ENCODE measurements at regions not wholly inside any gene's neighbourhood (a gene's known extent, or its start where the extent isn't known, plus 50 kb on each side); places are given as distances from the start of the nearest gene placed in this dataset.
"Not testable (repeated sequence)": the region's sequence is repeated elsewhere in the genome, so short reads cannot be mapped to it uniquely, and the experiment has no call there.

DNA sequence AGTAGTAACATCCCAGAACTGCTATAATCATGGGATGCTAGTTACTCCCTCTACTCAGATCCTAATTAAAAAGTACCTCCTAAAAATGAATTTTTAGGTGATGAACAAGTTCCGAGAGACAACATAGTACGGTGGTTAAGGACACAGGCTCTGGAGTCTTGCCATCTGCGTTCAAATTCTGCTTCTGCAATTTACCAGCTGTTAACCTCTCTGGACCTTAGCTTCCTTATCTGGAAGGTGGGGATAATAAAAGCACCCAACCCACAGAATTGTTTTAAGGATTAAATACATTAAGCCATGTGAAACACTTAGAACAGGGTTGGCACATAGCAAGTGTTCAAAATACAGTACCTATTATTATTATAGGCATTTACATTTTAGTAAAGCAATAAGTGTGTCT, 77.5 kb upstream of the XPA start:
- no peak overlapping the region for H3K27ac Mint-ChIP-seq (ENCODE audit: low read depth, unreplicated experiment)
- peaks cover 8% of the 10 kb centered on the region for H3K9me3 Mint-ChIP-seq (ENCODE audit: unreplicated experiment)
- CTCF ChIA-PET = interaction anchor here (0.8 to 1.2 kb wide), 2 partner anchors 72 to 127 kb away, joined by 3 to 4 read pairs; no protein-coding TSS in a partner anchor
- no peaks in the 10 kb centered on the region for H3K27me3 Mint-ChIP-seq (ENCODE audit: insufficient read depth, unreplicated experiment)
- peaks cover 19% of the 10 kb centered on the region for H3K4me1 Mint-ChIP-seq (ENCODE audit: insufficient read depth, unreplicated experiment)
- no peak overlapping the region for H3K4me3 Mint-ChIP-seq (ENCODE audit: unreplicated experiment)
- POLR2A ChIA-PET = interaction anchor here (0.6 kb wide), 1 partner anchor 69 kb away, joined by 3 read pairs; no protein-coding TSS in a partner anchor
- TF ChIP-seq, protein P1, sequence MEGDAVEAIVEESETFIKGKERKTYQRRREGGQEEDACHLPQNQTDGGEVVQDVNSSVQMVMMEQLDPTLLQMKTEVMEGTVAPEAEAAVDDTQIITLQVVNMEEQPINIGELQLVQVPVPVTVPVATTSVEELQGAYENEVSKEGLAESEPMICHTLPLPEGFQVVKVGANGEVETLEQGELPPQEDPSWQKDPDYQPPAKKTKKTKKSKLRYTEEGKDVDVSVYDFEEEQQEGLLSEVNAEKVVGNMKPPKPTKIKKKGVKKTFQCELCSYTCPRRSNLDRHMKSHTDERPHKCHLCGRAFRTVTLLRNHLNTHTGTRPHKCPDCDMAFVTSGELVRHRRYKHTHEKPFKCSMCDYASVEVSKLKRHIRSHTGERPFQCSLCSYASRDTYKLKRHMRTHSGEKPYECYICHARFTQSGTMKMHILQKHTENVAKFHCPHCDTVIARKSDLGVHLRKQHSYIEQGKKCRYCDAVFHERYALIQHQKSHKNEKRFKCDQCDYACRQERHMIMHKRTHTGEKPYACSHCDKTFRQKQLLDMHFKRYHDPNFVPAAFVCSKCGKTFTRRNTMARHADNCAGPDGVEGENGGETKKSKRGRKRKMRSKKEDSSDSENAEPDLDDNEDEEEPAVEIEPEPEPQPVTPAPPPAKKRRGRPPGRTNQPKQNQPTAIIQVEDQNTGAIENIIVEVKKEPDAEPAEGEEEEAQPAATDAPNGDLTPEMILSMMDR (IDR thresholded peaks at IDR 0.05; ENCODE audit: unreplicated experiment) = no peak
- intact Hi-C loops (cut with micrococcal nuclease) = no loop called here
- no peak for DNase-seq (ENCODE audit: unreplicated experiment)
- BruUV-seq (replicated peaks) = no TSS peak
- no peaks in the 10 kb centered on the region for H3K36me3 Mint-ChIP-seq (ENCODE audit: insufficient read depth, unreplicated experiment)

DNA sequence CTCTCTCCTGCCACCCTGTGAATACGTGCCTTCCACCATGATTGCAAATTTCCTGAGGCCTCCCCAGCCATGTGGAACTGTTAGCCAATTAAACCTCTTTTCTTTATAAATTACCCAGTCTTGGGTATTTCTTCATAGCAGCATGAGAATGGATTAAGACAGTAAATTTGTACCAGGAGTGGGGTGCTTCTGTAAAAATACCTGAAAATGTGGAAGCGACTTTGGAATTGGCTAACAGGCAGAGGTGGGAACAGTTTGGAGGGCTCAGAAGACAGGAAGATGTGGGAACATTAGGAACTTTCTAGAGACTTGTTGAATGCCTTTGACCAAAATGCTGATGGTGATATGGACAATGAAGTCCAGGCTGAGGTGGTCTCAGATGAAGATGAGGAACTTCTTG, 74.3 kb upstream of the FOXE1 start:
- DNase-seq (ENCODE audit: unreplicated experiment); H3K9me3 Mint-ChIP-seq (ENCODE audit: unreplicated experiment); H3K4me1 Mint-ChIP-seq (ENCODE audit: insufficient read depth, unreplicated experiment); H3K4me3 Mint-ChIP-seq (ENCODE audit: unreplicated experiment); BruUV-seq (replicated peaks); CTCF ChIA-PET; H3K27me3 Mint-ChIP-seq (ENCODE audit: insufficient read depth, unreplicated experiment); H3K36me3 Mint-ChIP-seq (ENCODE audit: insufficient read depth, unreplicated experiment); intact Hi-C loops (cut with micrococcal nuclease); POLR2A ChIA-PET; H3K27ac Mint-ChIP-seq (ENCODE audit: low read depth, unreplicated experiment): not testable (repeated sequence)

DNA sequence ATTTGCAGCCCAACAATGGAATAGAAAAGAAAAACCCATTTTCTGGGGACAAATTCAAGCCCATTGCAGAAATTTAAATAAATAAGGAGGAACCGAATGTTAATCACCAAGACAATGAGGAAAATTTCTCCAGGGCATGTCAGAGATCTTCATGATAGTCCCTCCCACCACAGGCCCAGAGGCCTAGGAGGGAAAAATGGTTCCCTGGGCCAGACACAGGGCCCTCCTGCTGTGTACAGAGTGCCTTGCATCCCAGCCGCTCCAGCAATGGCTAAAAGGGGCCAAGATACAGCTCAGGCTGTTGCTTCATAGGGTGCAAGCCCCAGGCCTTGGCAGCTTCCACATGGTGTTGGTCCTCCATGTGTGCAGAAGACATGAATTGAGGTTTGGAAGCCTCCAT, 73.4 kb upstream of the FOXE1 start:
- CTCF ChIA-PET = interaction anchor here (0.6 kb wide), 1 partner anchor 9 kb away, joined by 3 read pairs; no protein-coding TSS in a partner anchor
- intact Hi-C loops (cut with micrococcal nuclease) = no loop called here
- DNase-seq (ENCODE audit: unreplicated experiment) = no peak
- Mint-ChIP-seq H3K27ac (ENCODE audit: low read depth, unreplicated experiment) (no peak overlapping the region), H3K4me3 (ENCODE audit: unreplicated experiment) (no peak overlapping the region), H3K4me1 (ENCODE audit: insufficient read depth, unreplicated experiment) (no peaks in the 10 kb centered on the region), H3K9me3 (ENCODE audit: unreplicated experiment) (peaks cover 8% of the 10 kb centered on the region), H3K27me3 (ENCODE audit: insufficient read depth, unreplicated experiment) (no peaks in the 10 kb centered on the region), H3K36me3 (ENCODE audit: insufficient read depth, unreplicated experiment) (no peaks in the 10 kb centered on the region)
- no TSS peak for BruUV-seq (replicated peaks)
- TF ChIP-seq, protein P1 (IDR thresholded peaks at IDR 0.05; ENCODE audit: unreplicated experiment) = no peak
- POLR2A ChIA-PET = no interaction called here

DNA sequence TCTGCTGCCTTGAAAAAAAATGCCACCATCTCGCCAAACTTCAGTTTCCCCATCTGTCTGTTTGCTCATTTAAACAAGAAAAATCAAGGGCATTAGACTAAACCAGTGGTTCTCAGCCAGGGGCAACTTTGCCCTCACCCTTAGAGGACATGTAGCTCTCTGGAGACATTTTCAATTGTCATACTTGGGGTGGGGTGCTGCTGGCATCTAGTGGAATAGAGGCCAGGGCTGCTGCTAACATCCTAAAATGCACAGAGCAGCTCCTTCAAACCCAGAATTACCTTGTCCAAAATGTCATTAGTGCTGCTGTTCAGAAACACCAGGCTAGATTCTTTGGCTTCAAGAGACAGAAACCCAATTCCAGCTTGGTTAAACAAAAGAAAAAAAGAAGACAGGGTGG, 71.1 kb upstream of the FOXE1 start:
- BruUV-seq (replicated peaks) = no TSS peak
- peaks cover 5% of the 10 kb centered on the region for H3K36me3 Mint-ChIP-seq (ENCODE audit: insufficient read depth, unreplicated experiment)
- ChIA-PET CTCF (interaction anchor here (0.6 to 1.5 kb wide), 6 partner anchors 9 to 120 kb away, joined by 3 to 7 read pairs (median 3); no protein-coding TSS in a partner anchor), POLR2A (no interaction called here)
- H3K27ac Mint-ChIP-seq (ENCODE audit: low read depth, unreplicated experiment) = no peak overlapping the region
- peaks cover 8% of the 10 kb centered on the region for H3K9me3 Mint-ChIP-seq (ENCODE audit: unreplicated experiment)
- no peaks in the 10 kb centered on the region for H3K27me3 Mint-ChIP-seq (ENCODE audit: insufficient read depth, unreplicated experiment)
- no peak for DNase-seq (ENCODE audit: unreplicated experiment)
- H3K4me1 Mint-ChIP-seq (ENCODE audit: insufficient read depth, unreplicated experiment) = no peaks in the 10 kb centered on the region
- intact Hi-C loops (cut with micrococcal nuclease) = no loop called here
- TF ChIP-seq, protein P1 (IDR thresholded peaks at IDR 0.05; ENCODE audit: unreplicated experiment) = peak; percentile 5
- no peak overlapping the region for H3K4me3 Mint-ChIP-seq (ENCODE audit: unreplicated experiment)

DNA sequence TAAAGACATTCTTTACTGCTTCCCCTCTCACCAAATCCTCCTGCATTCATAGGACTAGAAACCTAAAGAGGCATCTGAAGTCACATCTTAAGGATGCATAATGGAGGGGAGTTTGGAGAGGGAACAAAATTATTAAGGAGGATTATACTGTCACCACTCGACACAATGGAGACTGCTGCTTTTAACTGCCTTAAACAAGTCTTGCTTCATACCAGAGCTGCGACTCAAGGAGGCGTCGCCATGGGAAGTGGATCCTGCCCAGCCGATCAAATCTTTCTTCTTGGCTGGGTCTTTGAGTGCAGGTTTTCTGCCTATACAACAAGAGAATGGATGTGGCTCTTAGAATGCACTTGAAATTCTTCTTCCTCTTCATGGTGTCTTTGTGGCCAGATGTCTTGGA, 66.7 kb upstream of the FOXE1 start:
- BruUV-seq (replicated peaks) = no TSS peak
- no peak overlapping the region for H3K27ac Mint-ChIP-seq (ENCODE audit: low read depth, unreplicated experiment)
- intact Hi-C loops (cut with micrococcal nuclease) = no loop called here
- H3K4me3 Mint-ChIP-seq (ENCODE audit: unreplicated experiment) = no peak overlapping the region
- no peaks in the 10 kb centered on the region for H3K27me3 Mint-ChIP-seq (ENCODE audit: insufficient read depth, unreplicated experiment)
- peaks cover 5% of the 10 kb centered on the region for H3K36me3 Mint-ChIP-seq (ENCODE audit: insufficient read depth, unreplicated experiment)
- TF ChIP-seq, protein P1 (IDR thresholded peaks at IDR 0.05; ENCODE audit: unreplicated experiment) = no peak
- H3K9me3 Mint-ChIP-seq (ENCODE audit: unreplicated experiment) = no peaks in the 10 kb centered on the region
- CTCF ChIA-PET = no interaction called here
- POLR2A ChIA-PET = no interaction called here
- H3K4me1 Mint-ChIP-seq (ENCODE audit: insufficient read depth, unreplicated experiment) = no peaks in the 10 kb centered on the region
- DNase-seq (ENCODE audit: unreplicated experiment) = no peak

Data from MCF 10A (cell line).